ENCODE measurements at regions not wholly inside any gene's neighbourhood (a gene's known extent, or its start where the extent isn't known, plus 50 kb on each side); places are given as distances from the start of the nearest gene placed in this dataset.

DNA sequence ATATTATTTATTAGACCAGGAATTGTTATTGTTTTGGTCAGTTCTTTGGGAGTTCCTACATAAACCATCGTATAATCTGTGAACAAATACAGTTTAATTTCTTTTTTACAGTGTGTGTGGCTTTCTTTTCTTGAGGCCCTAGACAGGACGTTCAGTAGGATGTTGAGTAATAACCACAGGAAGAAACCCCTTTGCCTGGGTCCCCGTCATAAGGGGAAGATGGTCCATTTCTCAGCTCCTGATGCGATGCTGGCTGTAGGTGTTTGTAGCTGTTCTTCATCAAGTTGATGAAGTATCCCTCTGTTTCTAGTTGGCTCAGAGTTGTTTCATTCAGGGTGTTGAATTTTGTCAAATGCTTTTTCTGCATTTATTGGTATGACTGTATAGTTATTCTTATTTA lies 219.7 kb upstream of the ADARB2 start:
- no peak for DNase-seq
- Histone ChIP-seq H3K9me3 (replicated peaks) (peaks cover 8% of the 10 kb centered on the region), H3K4me1 (no peaks in the 10 kb centered on the region), H3K27me3 (ENCODE audit: low read depth) (no peaks in the 10 kb centered on the region), H3K36me3 (no peaks in the 10 kb centered on the region), H3K4me3 (no peak overlapping the region), H3K27ac (replicated peaks) (no peak overlapping the region)
- intact Hi-C loops (cut with micrococcal nuclease) = no loop called here
- TF ChIP-seq, protein P1, sequence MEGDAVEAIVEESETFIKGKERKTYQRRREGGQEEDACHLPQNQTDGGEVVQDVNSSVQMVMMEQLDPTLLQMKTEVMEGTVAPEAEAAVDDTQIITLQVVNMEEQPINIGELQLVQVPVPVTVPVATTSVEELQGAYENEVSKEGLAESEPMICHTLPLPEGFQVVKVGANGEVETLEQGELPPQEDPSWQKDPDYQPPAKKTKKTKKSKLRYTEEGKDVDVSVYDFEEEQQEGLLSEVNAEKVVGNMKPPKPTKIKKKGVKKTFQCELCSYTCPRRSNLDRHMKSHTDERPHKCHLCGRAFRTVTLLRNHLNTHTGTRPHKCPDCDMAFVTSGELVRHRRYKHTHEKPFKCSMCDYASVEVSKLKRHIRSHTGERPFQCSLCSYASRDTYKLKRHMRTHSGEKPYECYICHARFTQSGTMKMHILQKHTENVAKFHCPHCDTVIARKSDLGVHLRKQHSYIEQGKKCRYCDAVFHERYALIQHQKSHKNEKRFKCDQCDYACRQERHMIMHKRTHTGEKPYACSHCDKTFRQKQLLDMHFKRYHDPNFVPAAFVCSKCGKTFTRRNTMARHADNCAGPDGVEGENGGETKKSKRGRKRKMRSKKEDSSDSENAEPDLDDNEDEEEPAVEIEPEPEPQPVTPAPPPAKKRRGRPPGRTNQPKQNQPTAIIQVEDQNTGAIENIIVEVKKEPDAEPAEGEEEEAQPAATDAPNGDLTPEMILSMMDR (IDR thresholded peaks at IDR 0.05; ENCODE audit: borderline replicate concordance) = no peak

DNA sequence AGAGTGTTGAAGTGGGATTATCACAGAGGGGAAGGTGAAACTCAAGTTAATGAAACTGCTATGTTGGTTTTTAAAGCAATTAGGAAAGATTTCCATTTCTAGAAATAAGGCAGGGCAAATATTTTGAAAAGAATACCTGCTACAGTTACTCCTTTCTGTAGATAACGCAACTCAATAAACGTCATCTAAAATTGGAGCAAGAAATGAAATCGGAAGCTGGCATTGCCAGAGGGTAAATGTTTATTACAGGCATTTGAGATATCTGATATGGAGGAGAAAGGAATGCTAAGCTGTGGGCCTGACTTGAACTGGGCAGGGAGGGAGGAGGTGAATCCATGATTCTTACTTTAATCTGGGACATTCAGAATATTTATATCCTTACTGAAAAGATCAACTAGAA lies 217.0 kb upstream of the ADARB2 start:
- H3K27ac ChIP-seq (replicated peaks) = no peak overlapping the region
- no peaks in the 10 kb centered on the region for H3K36me3 ChIP-seq
- peaks cover 4% of the 10 kb centered on the region for H3K9me3 ChIP-seq (replicated peaks)
- no peaks in the 10 kb centered on the region for H3K27me3 ChIP-seq (ENCODE audit: low read depth)
- H3K4me1 ChIP-seq = no peaks in the 10 kb centered on the region
- TF ChIP-seq, protein P1 (IDR thresholded peaks at IDR 0.05; ENCODE audit: borderline replicate concordance) = no peak
- H3K4me3 ChIP-seq = no peak overlapping the region
- intact Hi-C loops (cut with micrococcal nuclease) = no loop called here
- no peak for DNase-seq

DNA sequence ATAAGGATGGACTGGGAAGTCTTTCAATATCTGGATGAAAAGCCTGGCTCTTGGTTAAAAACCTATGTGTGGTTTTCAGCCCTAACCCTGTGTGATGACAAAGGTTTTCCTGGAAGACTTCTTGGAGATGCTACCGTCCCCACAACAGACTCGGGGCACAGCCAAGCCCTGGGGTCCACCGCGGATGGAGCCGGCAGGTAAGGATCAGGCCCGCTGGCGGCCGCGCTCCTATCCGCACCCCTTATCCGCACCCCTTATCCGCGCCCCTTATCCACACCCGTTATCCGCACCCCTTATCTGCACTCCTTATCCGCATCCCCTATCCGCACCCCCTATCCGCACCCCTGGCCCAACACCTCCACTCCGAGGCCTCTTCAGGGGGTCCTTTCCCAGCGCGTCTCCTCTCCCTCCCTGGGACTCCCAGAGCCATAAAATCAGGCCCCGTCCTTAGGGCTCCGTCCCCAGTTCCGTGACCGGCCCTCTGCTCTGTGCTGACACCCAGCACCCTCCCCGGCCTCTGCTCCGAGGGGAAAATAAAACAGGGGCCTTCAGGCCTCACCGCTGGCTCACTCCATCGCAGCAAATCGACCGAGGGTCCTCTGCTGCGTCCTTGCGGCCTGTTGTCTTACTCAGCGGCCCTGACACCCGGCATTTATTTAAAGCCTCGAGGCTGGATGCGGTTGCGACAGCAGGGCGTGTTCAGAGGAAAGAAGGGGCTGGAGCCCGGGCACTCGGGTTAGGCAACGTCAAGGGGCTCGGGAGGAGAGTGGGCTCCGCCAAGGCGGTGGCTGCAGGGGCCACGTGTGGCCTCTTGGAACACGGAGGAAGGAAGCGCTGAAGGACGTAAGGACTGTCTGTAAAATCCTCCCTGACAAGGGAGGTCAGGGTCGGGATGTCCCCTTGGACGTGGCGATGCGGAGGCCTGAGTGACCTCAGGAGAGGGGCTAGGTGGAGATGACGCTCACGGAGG lies 215.1 kb upstream of the ADARB2 start:
- Histone ChIP-seq H3K27ac (replicated peaks) (no peak overlapping the region), H3K4me1 (no peaks in the 10 kb centered on the region), H3K4me3 (no peak overlapping the region), H3K9me3 (replicated peaks) (peaks cover 4% of the 10 kb centered on the region), H3K36me3 (no peaks in the 10 kb centered on the region), H3K27me3 (ENCODE audit: low read depth) (no peaks in the 10 kb centered on the region)
- DNase-seq = no peak
- TF ChIP-seq, protein P1 (IDR thresholded peaks at IDR 0.05; ENCODE audit: borderline replicate concordance) = no peak
- intact Hi-C loops (cut with micrococcal nuclease) = no loop called here

DNA sequence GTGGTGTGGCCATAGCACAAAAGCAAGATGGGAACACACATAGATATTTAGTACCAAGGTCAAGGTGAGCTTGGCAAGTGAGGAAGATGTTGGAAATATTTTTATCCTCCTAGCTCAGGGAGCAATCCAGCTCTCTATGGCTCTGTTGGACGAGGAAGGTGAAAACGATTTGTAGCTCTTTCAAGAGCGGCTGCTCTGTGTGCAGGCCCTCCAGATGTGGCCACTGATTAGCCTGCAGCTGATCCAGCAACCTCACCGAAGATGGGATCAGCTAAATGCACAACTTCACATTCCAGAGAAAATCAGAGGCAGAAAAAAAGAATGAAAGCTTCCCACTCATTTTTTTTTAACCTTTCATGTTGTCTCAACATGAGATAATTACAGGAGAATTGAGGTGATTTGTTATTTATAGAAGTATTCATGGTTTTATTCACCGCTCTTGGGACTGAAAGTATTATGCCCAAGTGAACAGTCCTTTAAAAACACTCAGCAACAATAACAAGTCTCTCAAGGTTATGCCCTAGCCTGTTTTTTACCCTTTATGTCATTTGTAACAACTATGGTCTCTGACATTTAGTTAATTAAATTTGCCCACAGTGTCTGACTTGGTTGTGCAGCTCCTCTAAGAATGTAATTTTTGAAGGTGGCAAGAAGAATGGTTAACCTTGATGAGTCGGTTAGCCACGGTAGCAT lies 213.6 kb upstream of the ADARB2 start:
- TF ChIP-seq, protein P1 (IDR thresholded peaks at IDR 0.05; ENCODE audit: borderline replicate concordance) = no peak
- H3K36me3 ChIP-seq = no peaks in the 10 kb centered on the region
- intact Hi-C loops (cut with micrococcal nuclease) = no loop called here

GRCh38 chr10:1947464-1948003 lies 210.2 kb upstream of the ADARB2 start:
- Histone ChIP-seq H3K9me3 (replicated peaks) (no peaks in the 10 kb centered on the region), H3K4me3 (no peak overlapping the region), H3K36me3 (no peaks in the 10 kb centered on the region), H3K27ac (replicated peaks) (no peak overlapping the region), H3K4me1 (no peaks in the 10 kb centered on the region), H3K27me3 (ENCODE audit: low read depth) (peaks cover 10% of the 10 kb centered on the region)
- DNase-seq = no peak
- intact Hi-C loops (cut with micrococcal nuclease) = no loop called here
- TF ChIP-seq, protein P1 (IDR thresholded peaks at IDR 0.05; ENCODE audit: borderline replicate concordance) = no peak

More for the DNA sequence above, 213.6 kb upstream of the ADARB2 start:
- Histone ChIP-seq H3K9me3 (replicated peaks) (peaks cover 3% of the 10 kb centered on the region), H3K4me1 (no peaks in the 10 kb centered on the region), H3K4me3 (no peak overlapping the region), H3K27me3 (ENCODE audit: low read depth) (no peaks in the 10 kb centered on the region), H3K27ac (replicated peaks) (no peak overlapping the region)
- no peak for DNase-seq

Data from left ventricle myocardium inferior (tissue), 1 donor.